SK-MEL-5 (cell line): ENCODE measurements at regions not wholly inside any gene's neighbourhood (a gene's known extent, or its start where the extent isn't known, plus 50 kb on each side); places are given as distances from the start of the nearest gene placed in this dataset.
"Not testable (repeated sequence)": the region's sequence is repeated elsewhere in the genome, so short reads cannot be mapped to it uniquely, and the experiment has no call there.

Experiments
- DNase-seq: peaks from one replicate; pipeline ENCODE4 v3.0.0-alpha.2; 2016; ENCODE audit warnings: low read depth, low spot score
- in situ Hi-C: cut with HindIII; loops from 2 replicates; pipeline ENCODE4 v1.10.0; 2016; ENCODE audit warnings: low sequenced_read_pairs, high pct_unique_total_duplicates, low pct_unique_long_range_greater_than_20kb

DNA sequence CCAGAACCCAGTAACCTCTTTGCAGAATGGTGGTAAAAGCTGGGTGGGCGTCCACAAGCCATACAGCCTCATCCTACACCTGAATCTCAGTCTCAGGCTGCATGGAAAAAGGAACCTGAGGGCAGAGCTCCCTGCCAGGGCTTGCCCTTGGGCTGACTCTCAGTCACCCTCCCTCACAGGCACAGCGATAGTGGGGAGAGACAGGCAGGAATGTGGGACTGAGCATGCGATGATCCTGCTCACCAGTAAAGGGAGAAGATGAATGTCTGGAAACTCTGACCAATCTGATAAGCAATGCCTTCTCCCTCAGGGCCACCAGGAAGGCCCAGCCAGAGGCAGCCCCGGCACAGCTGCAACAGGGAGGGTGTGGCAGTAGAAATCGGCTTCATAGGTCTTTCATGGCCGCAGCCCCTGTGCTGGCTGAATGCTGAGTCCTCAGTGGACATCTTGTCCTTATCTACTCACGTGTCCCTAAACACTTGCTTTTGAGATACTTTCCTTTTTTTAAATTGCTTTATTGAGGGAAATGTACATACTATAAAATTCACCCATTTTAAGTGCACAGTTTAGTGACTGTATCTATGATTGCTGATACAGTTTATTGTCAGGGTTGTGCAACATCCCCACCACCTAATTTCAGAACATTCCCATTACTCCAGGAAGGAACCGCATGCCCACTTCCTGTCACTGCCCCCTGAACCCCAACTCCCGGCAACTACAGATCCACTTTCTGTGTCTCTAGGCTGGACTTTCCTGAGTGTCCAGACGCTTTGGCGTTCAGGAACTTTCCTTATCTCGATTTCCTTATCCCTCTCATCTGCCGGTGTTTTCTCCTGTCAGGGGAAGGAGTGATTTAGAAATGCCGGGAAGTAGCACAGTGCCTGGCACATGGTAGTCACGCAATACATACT is 258.1 kb downstream of the PCNX1 start:
- no peak for DNase-seq
- in situ Hi-C loops = no loop called here

DNA sequence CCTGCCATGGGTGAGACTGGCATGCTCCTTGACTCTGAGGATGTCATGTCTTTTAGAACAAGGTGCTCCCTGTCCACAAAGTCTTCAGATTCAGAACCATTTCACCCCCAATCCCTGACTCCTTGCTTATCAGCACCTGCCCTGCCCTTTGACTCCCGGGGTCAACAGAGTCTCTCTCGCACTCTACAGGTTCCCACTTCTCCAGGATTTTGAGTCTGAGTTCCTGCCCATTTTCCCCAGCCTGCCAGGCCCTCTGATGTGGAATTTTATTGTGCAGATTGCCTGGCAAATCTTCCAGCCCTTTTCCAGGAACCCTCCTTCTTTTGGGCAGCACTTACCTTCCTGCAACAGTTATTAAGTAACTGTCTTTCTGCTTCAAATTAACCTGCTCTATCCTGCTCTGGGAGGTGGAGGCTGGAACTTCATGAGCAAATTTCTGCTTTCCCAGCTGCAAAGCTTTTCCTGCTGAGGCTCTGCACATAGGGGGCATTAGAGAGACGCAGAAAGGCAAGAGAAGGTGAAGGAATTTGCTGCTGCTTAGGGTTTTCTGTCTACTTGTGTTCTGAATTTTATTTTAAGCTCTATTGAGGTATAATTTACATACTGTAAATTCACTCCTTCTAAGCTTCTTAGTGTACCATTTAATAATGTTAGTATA is 259.1 kb downstream of the PCNX1 start:
- peak; percentile 51 for DNase-seq
- in situ Hi-C loops = no loop called here

DNA sequence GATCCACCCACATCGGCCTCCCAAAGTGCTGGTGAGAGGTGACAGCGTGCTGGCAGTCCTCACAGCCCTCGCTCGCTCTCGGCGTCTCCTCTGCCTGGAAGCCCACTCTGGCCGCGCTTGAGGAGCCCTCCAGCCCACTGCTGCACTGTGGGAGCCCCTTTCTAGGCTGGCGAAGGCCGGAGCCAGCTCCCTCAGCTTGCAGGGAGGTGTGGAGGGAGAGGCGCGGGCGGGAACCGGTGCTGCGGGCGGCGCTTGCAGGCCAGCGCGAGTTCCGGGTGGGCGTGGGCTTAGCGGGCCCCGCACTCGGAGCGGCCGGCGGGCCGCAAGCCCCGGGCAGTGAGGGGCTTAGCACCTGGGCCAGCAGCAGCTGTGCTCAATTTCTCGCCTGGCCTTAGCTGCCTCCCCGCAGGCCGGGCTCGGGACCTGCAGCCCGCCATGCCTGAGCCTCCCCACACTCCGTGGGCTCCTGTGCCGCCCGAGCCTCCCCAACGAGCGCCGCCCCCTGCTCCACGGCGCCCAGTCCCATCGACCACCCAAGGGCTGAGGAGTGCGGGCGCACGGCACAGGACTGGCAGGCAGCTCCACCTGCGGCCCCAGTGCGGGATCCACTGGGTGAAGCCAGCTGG is 260.2 kb downstream of the PCNX1 start:
- DNase-seq, in situ Hi-C loops: not testable (repeated sequence)

DNA sequence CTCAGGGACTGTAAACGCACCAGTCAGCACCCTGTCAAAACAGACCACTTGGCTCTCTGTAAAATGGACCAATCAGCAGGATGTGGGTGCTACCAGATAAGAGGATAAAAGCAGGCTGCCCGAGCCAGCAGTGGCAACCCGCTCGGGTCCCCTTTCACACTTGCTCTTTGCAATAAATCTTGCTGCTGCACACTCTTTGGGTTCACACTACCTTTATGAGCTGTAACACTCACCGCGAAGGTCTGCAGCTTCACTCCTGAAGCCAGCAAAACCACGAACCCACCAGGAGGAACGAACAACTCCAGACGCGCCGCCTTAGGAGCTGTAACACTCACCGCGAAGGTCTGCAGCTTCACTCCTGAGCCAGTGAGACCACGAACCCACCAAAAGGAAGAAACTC is 260.9 kb downstream of the PCNX1 start:
- DNase-seq, in situ Hi-C loops: not testable (repeated sequence)

DNA sequence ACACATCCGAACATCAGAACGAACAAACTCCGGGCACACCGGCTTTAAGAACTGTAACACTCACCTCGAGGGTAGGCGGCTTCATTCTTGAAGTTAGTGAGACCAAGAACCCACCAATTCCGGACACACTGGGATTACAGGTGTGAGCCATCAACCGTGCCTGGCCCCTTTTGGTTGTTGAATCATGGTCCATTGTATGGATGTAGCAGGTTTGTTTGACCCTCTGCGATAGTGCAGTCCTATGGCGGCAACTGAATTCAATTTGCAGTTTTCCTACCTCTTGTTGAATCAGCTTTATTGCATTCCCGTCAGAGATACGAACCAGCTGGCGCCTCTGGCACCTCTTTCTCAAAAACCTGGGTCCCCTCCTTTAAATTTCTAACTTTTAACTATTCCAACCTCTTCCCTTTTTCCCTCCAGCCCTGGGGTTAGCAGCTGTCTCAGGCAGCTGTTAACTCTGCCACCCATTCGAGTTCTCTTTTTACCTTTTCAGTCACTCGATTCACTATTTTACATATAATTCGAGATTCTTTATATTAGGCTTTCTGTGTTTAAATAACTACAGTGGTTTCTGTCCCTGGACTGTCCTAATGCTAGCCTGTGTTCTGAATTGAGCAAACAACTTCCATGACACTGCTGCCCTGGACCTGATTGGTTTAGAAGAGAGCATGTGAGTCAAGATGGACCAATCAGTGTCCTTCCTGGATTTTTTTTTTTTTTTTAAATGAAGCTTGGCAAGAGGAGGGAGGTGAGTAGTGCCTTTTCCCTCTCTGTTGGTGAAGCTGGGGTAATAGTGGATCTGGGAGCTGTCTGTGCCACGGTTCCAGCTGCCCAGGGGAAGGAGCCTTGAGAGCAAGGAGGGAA is 261.5 kb downstream of the PCNX1 start:
- in situ Hi-C loops = no loop called here
- DNase-seq = no peak

DNA sequence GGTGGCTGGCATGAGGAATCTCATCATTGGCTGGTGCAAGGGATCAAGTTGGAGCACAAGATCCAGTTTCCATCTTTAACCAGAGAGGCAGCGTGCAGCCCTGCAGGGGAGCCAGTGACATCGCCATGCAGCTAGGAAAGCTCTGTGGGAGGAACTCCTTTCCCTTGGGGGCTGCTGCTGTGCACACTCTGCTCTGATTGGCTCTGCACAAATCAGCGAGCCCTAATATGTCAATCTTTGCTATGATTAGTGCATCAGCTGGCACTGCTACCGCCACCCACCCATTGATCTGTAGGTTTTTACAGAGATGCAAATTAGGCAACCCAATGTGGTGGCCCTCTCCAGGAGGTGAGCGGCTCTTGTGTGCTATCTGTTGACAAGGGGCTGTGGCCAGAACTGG is 262.6 kb downstream of the PCNX1 start:
- in situ Hi-C loops = no loop called here
- no peak for DNase-seq

DNA sequence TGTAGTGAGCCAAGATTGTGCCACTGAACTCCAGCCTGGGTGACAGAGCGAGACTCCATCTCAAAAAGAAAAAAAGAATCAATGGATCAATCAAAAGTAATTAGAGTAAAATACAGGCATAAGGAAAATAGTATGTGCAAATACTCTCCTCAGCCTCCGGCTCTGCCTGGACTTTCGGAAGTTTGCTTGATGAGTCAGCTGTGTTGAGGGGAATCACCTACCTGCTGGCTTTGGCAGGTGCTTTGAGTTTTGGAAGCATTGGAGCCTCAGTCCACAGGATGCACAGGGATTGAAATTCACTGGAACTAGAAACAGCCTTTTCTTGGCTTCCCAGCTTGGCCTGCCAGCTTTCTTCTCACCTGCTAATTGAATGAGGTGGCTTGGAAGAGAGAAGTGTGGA is 268.2 kb downstream of the PCNX1 start:
- in situ Hi-C loops = no loop called here
- no peak for DNase-seq

DNA sequence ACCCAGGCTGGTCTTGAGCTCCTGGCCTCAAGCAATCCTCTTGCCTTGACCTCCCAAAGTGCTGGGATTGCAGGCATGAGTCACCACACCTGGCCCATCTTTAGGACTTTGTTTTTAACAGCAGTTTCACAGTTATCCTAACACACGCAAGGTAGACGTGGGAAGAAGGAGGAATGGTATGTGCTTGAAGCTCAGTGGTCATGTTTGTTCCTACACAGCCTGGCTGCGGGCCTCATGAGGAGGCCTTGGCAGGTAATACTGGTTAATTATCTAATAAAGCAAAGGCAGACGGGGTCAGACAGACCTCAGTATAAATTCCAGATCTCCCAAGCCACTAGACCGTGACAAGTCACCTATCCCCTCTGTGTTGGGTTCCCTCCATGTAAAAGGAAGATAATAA is 271.8 kb downstream of the PCNX1 start:
- in situ Hi-C loops = no loop called here

DNA sequence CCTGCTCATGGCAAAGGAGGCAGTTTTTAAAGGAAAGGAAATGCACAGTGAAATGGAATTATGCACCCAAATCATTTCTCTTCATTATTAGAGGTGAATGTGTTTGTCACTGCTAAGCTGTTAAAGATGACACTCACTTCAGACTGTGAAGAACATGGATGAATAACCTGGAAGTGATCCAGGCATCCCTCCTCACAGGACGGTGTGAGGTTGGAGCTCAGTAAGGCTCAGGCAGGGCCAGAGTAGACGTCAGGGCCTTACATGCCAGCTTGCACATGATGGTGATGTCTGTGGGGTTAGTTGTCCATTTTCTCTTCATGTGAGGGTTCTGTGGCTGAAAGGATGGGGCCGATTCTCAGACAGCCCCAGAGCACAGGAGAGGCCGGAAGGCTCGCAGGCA is 273.1 kb downstream of the PCNX1 start:
- in situ Hi-C loops = no loop called here

More for the DNA sequence above, 271.8 kb downstream of the PCNX1 start:
- no peak for DNase-seq

DNA sequence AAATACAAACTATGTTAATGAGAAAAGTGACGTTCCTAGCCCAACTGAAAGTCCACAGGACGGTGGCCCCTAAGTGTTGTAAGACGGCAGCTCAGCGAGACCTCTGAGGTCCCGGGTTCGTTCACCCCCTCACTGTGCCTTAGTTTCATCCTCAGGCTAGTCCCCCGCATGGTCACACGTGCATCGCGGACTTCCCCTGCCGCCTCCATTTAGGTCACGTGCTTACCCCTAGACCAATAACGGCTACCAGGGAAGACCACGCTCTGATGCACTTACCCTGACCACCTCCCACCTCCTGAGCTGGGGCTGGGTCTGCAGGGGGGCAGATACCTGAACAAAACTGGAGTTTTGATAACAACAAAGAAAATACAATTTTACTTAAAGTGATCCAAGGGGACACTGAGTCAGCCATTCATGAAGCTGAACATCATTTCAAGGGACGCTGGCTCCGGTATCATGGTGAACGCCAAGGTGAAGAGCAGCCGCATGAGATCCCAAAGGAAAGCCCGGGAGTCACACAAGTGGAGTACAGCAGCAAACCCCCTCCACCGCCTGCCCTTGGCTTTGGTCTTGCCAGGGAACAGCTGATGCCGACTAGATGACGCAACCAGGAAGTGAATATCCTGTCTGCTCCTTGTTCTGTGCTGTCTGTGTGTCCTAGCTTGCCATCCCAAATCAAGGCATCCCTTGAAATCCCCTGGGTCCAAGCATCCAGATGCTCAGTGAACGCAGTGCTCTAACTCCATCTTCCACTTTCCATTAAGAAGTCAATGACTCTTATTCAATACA is 274.1 kb downstream of the PCNX1 start:
- DNase-seq = no peak
- in situ Hi-C loops = no loop called here

More for the DNA sequence above, 273.1 kb downstream of the PCNX1 start:
- DNase-seq = no peak

DNA sequence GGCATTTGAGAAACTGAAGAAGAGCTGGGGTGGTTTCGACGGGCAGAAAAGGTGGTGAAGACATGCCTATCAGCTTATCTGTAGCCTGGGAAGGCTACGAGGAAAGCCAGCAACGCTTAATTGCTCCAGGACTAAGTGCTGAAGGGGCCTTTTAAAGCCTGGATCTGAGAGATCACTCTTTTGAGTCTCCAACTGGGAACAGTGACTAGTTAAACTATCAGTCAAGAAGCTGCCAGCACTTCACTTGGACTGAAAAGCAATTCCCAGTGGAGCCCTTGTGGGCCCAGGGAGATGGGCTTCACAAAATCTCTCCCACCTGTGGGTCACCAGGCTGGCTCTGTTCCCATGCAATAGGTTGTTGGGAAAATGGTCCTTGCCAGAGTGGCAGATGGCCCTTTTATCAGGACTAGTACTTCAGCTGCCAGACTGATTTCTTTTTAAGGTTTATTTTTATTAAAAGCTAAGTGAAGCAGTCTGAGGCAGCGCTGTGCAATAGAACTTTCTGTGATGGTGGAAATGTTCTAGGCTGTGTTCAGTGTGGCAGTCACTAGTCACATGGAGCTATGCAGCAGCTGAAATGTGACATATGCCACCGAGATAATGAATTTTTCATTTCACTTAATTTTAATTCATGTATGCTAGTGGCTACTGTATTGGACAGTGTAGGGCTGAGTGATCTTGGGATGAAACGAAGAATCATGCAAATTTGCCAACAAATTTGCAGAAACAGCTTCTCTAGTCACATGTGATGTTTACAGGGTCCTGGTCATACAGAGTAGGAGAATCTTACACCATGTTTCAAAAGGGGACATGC is 276.8 kb downstream of the PCNX1 start:
- in situ Hi-C loops = no loop called here
- no peak for DNase-seq

DNA sequence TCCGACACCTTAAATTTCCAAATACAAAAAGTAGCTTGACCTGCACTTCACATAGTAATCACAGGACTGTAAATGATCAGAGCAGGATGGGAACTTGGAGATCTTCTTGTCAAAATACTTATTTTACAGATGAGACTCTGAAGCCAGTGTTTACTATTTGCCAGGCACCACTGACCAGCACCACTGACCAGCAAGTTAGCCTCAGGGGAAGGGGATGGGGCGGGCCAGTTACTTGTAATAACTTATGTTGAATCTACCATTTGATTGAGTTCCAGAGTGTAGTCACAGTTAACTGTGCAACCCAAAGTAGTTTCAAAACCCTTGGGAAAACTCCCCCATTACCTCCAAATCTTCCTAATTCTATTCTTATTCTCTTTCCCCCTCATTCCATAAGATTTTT is 278.4 kb downstream of the PCNX1 start:
- DNase-seq = no peak
- in situ Hi-C loops = no loop called here

DNA sequence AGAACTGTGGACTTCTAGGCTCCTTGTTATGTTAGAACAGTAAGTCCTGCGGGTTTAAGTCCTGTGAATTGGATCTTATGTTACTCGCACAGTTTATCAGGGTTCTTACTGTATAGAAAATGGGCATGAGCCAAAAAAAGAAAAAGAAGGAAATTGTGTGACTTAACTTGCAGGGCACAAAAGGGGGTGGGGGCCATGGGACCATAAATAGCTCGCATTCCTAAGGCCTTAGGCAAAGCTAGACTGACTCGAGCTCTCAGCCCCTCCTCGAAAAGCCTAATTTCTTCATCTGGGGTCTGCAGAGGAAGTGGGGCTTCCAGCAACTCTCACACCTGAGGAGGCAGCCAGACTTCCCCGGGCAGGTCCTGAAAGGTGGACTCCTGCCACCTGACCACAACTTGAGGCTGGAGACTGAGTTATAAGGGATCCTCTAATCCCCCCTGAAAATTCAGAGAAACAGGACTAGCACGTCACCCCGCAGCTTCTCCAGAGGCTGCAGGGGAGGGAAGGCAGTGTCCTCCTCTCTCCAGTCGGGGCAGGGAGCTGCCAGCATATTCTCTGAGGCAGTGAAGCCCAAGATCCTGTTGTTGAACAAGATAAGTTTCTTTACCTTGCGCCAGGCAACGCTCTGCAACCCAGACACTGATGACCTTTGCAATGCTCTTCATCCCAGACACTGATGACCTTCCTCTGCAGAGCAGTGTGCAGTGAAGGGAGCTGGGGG is 280.5 kb downstream of the PCNX1 start:
- DNase-seq = peak; percentile 4
- in situ Hi-C loops = no loop called here

DNA sequence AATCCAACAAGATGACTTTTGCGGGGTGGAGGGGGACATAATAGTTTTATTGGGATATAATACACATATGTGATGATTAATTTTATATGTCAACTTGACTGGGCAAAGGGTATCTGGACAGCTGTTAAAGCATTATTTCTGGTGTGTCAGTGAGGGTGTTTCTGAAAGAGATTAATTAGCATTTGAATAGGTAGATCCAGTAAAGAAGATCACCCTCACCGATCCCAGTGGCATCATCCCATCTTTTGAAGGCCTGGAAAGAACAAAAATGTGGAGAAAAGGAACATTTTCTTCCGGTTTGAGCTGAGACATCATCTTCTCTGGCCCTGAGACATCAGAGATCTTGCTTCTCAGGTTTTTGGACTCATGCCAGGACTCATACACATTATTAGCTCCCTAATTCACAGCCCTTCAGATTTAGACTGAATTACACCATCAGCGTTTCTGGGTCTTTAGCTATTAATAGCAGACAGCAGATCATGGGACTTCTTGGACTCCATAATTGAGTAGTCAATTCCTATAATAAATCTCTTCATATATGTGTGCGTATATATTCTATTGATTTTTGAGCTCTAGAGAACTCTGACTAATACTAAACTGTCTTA is 283.6 kb downstream of the PCNX1 start:
- no peak for DNase-seq
- in situ Hi-C loops = no loop called here

DNA sequence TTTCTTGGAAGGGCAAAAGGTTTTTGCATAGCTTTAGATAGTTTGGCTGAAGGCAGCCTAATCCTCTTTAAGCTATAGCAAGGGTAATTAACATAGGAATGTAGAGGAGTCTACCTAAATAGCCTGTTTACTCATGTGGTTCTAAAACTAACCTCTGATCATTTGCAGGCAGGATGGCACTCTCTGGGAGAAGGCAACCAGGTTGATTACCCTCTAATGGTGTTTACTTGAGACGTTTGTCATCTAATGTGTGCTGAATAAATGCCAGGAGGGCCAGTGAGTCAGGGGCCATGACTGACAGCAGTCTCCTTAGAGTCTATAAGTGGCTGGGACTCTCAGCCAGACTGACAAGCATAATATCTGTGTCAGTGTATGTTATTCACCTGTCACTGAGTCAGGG is 286.4 kb downstream of the PCNX1 start:
- in situ Hi-C loops = no loop called here
- no peak for DNase-seq
